RWPE1 (cell line): ENCODE measurements at regions not wholly inside any gene's neighbourhood (a gene's known extent, or its start where the extent isn't known, plus 50 kb on each side); places are given as distances from the start of the nearest gene placed in this dataset.
A peak's percentile ranks its signal among the peaks of the same experiment; 100 is the strongest.

Experiments
- CTCF ChIA-PET: fragments of 350-600 bp; sonication (Branson Sonifier 250); formaldehyde crosslinking; extraction: SDS; loops from one replicate; lab custom pipeline; 2021; lab: Yijun Ruan, JAX
- POLR2A ChIA-PET: fragments of 400-600 bp; formaldehyde crosslinking; extraction: SDS; loops from one replicate; lab custom pipeline; 2020; ENCODE audit warnings: antibody characterized with exemption; ENCODE audit not compliant: low non-redundant PET; lab: Yijun Ruan, JAX
- DNase-seq: peaks from one replicate; pipeline ENCODE4 v3.0.0; 2012; ENCODE audit warnings: low spot score
- H3K27ac ChIP-seq: fragments of 450-650 bp; 2 replicates; pipeline ENCODE4 v1.5.1; 2017
- TF ChIP-seq, protein P1 (sequence below): fragments of 450-650 bp; conservative IDR thresholded peaks from 2 replicates; pipeline ENCODE4 v1.5.1; 2017; ENCODE audit warnings: low read depth, mild to moderate bottlenecking

DNA sequence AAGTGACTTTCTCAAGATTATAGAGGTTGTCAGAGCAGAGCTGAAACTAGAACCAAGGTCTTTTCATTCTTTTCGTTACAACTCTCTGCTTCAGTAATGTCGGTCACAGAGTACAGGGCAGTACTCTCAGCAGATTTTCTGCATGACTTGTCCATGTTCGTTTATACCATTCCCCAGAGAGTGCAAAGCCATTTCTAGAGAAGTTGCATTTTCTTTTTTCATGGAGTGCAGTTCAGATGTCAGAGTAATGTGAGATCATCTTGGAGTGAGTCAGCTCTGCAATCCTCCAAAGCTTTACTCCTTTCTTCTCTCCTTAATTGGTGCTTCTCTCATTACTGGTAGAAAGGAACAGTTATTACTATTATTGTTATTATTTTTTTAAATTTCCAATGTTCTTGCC, 115.6 kb upstream of the B3GAT2 start:
- H3K27ac ChIP-seq = no peak overlapping the region
- CTCF ChIA-PET = no interaction called here
- TF ChIP-seq, protein P1, sequence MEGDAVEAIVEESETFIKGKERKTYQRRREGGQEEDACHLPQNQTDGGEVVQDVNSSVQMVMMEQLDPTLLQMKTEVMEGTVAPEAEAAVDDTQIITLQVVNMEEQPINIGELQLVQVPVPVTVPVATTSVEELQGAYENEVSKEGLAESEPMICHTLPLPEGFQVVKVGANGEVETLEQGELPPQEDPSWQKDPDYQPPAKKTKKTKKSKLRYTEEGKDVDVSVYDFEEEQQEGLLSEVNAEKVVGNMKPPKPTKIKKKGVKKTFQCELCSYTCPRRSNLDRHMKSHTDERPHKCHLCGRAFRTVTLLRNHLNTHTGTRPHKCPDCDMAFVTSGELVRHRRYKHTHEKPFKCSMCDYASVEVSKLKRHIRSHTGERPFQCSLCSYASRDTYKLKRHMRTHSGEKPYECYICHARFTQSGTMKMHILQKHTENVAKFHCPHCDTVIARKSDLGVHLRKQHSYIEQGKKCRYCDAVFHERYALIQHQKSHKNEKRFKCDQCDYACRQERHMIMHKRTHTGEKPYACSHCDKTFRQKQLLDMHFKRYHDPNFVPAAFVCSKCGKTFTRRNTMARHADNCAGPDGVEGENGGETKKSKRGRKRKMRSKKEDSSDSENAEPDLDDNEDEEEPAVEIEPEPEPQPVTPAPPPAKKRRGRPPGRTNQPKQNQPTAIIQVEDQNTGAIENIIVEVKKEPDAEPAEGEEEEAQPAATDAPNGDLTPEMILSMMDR = no peak
- POLR2A ChIA-PET = no interaction called here
- DNase-seq = no peak

DNA sequence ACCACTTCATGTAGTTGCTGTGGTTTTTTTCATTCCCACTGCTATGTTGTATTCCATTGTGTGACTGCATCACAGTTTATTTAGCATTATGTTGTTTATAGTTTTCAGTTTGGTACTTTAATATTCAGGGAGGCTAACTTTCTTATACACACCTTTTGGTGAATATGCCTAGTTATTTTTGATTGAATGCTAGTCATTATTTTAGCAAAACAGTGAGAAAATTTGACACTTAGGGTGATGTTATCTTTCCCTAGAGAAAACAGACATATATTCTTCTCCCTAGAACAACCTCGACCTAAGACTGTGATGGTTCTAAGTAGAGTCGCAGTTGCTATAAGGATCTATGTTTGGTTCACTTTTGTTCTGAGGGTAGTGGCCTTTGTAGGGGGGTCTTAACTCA, 120.8 kb upstream of the B3GAT2 start:
- no peak for DNase-seq
- no peak overlapping the region for H3K27ac ChIP-seq
- CTCF ChIA-PET = no interaction called here
- POLR2A ChIA-PET = no interaction called here
- TF ChIP-seq, protein P1 = no peak

DNA sequence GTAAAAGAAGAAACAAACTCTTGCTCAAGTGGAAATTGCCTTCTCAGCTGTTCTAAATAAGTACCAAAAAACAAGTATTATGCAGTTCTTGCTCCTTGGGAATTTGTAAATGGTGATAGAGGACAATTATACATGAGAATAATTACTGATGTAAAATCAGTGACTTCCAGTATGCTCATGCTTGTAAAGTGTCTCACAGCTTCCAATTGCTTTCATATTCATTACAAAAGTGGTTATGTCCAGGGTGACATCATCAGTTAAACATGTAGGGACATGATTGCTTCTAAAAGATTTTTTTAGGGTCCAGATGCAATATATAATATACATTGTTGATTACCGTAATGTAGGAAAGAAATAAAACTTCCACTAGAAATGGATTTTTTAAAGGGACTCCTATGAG, 122.8 kb upstream of the B3GAT2 start:
- ChIA-PET POLR2A (no interaction called here), CTCF (no interaction called here)
- no peak overlapping the region for H3K27ac ChIP-seq
- TF ChIP-seq, protein P1 = no peak
- peak; percentile 4 for DNase-seq

DNA sequence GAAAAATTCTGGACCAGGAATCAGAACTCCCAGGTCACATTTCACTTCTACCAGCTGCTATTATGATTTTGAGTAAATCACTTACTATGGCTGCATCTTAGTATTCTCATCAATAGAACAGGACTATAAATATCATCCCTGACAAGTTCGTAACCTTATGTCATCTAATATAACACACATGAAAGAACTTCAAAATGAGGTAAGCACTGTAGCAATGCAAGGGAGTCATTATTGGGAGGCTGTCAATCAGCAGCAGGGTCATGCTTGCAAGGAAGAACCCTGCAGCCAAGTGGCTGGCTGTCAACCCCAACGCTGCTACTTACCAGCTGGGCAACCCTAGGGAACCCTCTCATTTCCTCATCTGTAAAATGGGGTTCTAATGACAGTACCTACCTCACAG, 123.3 kb upstream of the B3GAT2 start:
- ChIA-PET POLR2A (no interaction called here), CTCF (no interaction called here)
- DNase-seq = no peak
- TF ChIP-seq, protein P1 = no peak
- no peak overlapping the region for H3K27ac ChIP-seq

- DNase-seq = no peak
- no peak overlapping the region for H3K27ac ChIP-seq
- TF ChIP-seq, protein P1 = no peak
- CTCF ChIA-PET = no interaction called here
- POLR2A ChIA-PET = no interaction called here
Measured at GRCh38 chr6:71080826-71081225, 124.0 kb upstream of the B3GAT2 start.

GRCh38 chr6:71082033-71082650, 125.3 kb upstream of the B3GAT2 start:
- DNase-seq = no peak
- CTCF ChIA-PET = interaction anchor here (0.6 kb wide), 1 partner anchor 1200 kb away, joined by 5 read pairs; no protein-coding TSS in a partner anchor
- H3K27ac ChIP-seq = no peak overlapping the region
- TF ChIP-seq, protein P1 = no peak
- POLR2A ChIA-PET = no interaction called here
